ENCODE measurements at regions not wholly inside any gene's neighbourhood (a gene's known extent, or its start where the extent isn't known, plus 50 kb on each side); places are given as distances from the start of the nearest gene placed in this dataset.

- no peak overlapping the region for H2BK120ac ChIP-seq (ENCODE audit: low read depth, low read length)
Observed at GRCh38 chr14:42335918-42336317, 729.2 kb downstream of the LRFN5 start.

DNA sequence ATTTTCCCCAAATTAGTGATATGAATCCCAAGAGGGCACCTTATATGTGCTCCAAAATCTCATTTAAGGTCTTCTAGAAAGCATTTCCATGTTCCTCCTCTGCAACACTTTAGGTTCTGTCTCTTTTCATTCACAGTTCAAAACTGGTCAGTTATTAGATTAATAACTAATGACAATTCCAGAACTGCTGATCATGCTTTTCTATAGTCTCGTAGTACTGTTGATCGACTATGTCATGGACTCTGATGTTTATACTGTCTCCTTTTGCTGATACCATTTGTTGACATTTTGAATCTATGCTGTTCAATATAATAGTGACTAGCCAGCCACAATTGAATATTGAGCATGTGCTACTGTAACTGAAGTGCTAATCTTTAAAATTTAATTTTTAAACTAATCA is 728.3 kb downstream of the LRFN5 start:
- no peak overlapping the region for H3K9ac ChIP-seq (ENCODE audit: low read length)
- H3K4me3 ChIP-seq (ENCODE audit: low read length), result no peak overlapping the region
- no peaks in the 10 kb centered on the region for H3K36me3 ChIP-seq (ENCODE audit: control insufficient read depth, insufficient read depth, low read length)
- DNase-seq, result no peak
- H3K27ac ChIP-seq (ENCODE audit: low read depth, low read length), result no peak overlapping the region
- no peaks in the 10 kb centered on the region for H3K4me1 ChIP-seq (ENCODE audit: control insufficient read depth, low read depth, low read length)
- H3K56ac ChIP-seq (ENCODE audit: low read length), result no peak overlapping the region
- no peak overlapping the region for H2BK5ac ChIP-seq (ENCODE audit: low read length)
- no CpG with 5 or more reads among the region's 2 CpGs for WGBS (ENCODE audit: extremely low coverage, insufficient coverage, low lambda C conversion rate)
- H2AK5ac ChIP-seq (ENCODE audit: low read length), result no peak overlapping the region
- no peak overlapping the region for H3K18ac ChIP-seq (ENCODE audit: low read length)
- H4K8ac ChIP-seq (ENCODE audit: low read depth, low read length), result no peak overlapping the region
- H3K27me3 ChIP-seq (ENCODE audit: insufficient read depth, low read length, poor library complexity), result no peaks in the 10 kb centered on the region
- H2BK120ac ChIP-seq (ENCODE audit: low read depth, low read length), result no peak overlapping the region
- H3K23ac ChIP-seq (ENCODE audit: low read length), result no peak overlapping the region
- no peak overlapping the region for H3K4ac ChIP-seq (ENCODE audit: low read depth, low read length)
- no peaks in the 10 kb centered on the region for H3K79me1 ChIP-seq (ENCODE audit: low read length)
- H3K79me2 ChIP-seq (ENCODE audit: control insufficient read depth, insufficient read depth, low read length), result no peaks in the 10 kb centered on the region
- H4K5ac ChIP-seq (ENCODE audit: low read length), result no peak overlapping the region
- no peak overlapping the region for H3K4me2 ChIP-seq (ENCODE audit: low read length)
- H2BK15ac ChIP-seq (replicated peaks; ENCODE audit: low read depth), result no peak overlapping the region

More at GRCh38 chr14:42335918-42336317, 729.2 kb downstream of the LRFN5 start:
- Histone ChIP-seq H3K4me3 (ENCODE audit: low read length) (no peak overlapping the region), H3K79me1 (ENCODE audit: low read length) (no peaks in the 10 kb centered on the region), H3K27me3 (ENCODE audit: insufficient read depth, low read length, poor library complexity) (no peaks in the 10 kb centered on the region), H2BK15ac (replicated peaks; ENCODE audit: low read depth) (no peak overlapping the region), H3K4me2 (ENCODE audit: low read length) (no peak overlapping the region), H3K56ac (ENCODE audit: low read length) (no peak overlapping the region), H3K9ac (ENCODE audit: low read length) (no peak overlapping the region), H3K18ac (ENCODE audit: low read length) (no peak overlapping the region), H3K79me2 (ENCODE audit: control insufficient read depth, insufficient read depth, low read length) (no peaks in the 10 kb centered on the region), H4K5ac (ENCODE audit: low read length) (no peak overlapping the region), H3K4me1 (ENCODE audit: control insufficient read depth, low read depth, low read length) (no peaks in the 10 kb centered on the region), H3K36me3 (ENCODE audit: control insufficient read depth, insufficient read depth, low read length) (no peaks in the 10 kb centered on the region), H2AK5ac (ENCODE audit: low read length) (no peak overlapping the region), H3K4ac (ENCODE audit: low read depth, low read length) (no peak overlapping the region), H4K8ac (ENCODE audit: low read depth, low read length) (no peak overlapping the region), H3K27ac (ENCODE audit: low read depth, low read length) (no peak overlapping the region), H2BK5ac (ENCODE audit: low read length) (no peak overlapping the region), H3K23ac (ENCODE audit: low read length) (no peak overlapping the region)
- DNase-seq, result peak; percentile 85
- no CpG with 5 or more reads among the region's 1 CpG for WGBS (ENCODE audit: extremely low coverage, insufficient coverage, low lambda C conversion rate)

GRCh38 chr14:42323426-42323825 is 716.8 kb downstream of the LRFN5 start:
- Histone ChIP-seq H3K4me1 (ENCODE audit: control insufficient read depth, low read depth, low read length) (no peaks in the 10 kb centered on the region), H2AK5ac (ENCODE audit: low read length) (no peak overlapping the region), H2BK15ac (replicated peaks; ENCODE audit: low read depth) (no peak overlapping the region), H3K56ac (ENCODE audit: low read length) (no peak overlapping the region), H3K4me2 (ENCODE audit: low read length) (no peak overlapping the region), H3K79me2 (ENCODE audit: control insufficient read depth, insufficient read depth, low read length) (no peaks in the 10 kb centered on the region), H3K18ac (ENCODE audit: low read length) (no peak overlapping the region), H3K79me1 (ENCODE audit: low read length) (no peaks in the 10 kb centered on the region), H3K4ac (ENCODE audit: low read depth, low read length) (no peak overlapping the region), H3K9ac (ENCODE audit: low read length) (no peak overlapping the region), H2BK120ac (ENCODE audit: low read depth, low read length) (no peak overlapping the region), H3K23ac (ENCODE audit: low read length) (no peak overlapping the region), H3K27me3 (ENCODE audit: insufficient read depth, low read length, poor library complexity) (no peaks in the 10 kb centered on the region), H3K36me3 (ENCODE audit: control insufficient read depth, insufficient read depth, low read length) (no peaks in the 10 kb centered on the region), H2BK5ac (ENCODE audit: low read length) (no peak overlapping the region), H3K4me3 (ENCODE audit: low read length) (no peak overlapping the region), H4K8ac (ENCODE audit: low read depth, low read length) (no peak overlapping the region), H3K27ac (ENCODE audit: low read depth, low read length) (no peak overlapping the region), H4K5ac (ENCODE audit: low read length) (no peak overlapping the region)
- no peak for DNase-seq
- no CpG with 5 or more reads among the region's 1 CpG for WGBS (ENCODE audit: extremely low coverage, insufficient coverage, low lambda C conversion rate)

- Histone ChIP-seq H3K4me3 (ENCODE audit: low read length) (no peak overlapping the region), H2BK120ac (ENCODE audit: low read depth, low read length) (no peak overlapping the region), H3K36me3 (ENCODE audit: control insufficient read depth, insufficient read depth, low read length) (no peaks in the 10 kb centered on the region), H3K79me1 (ENCODE audit: low read length) (no peaks in the 10 kb centered on the region), H4K5ac (ENCODE audit: low read length) (no peak overlapping the region), H3K4me1 (ENCODE audit: control insufficient read depth, low read depth, low read length) (no peaks in the 10 kb centered on the region), H3K23ac (ENCODE audit: low read length) (no peak overlapping the region), H3K18ac (ENCODE audit: low read length) (no peak overlapping the region), H3K56ac (ENCODE audit: low read length) (no peak overlapping the region), H3K79me2 (ENCODE audit: control insufficient read depth, insufficient read depth, low read length) (no peaks in the 10 kb centered on the region), H3K9ac (ENCODE audit: low read length) (no peak overlapping the region), H3K4me2 (ENCODE audit: low read length) (no peak overlapping the region), H3K27ac (ENCODE audit: low read depth, low read length) (no peak overlapping the region), H3K27me3 (ENCODE audit: insufficient read depth, low read length, poor library complexity) (no peaks in the 10 kb centered on the region), H2BK5ac (ENCODE audit: low read length) (no peak overlapping the region), H4K8ac (ENCODE audit: low read depth, low read length) (no peak overlapping the region), H2AK5ac (ENCODE audit: low read length) (no peak overlapping the region), H2BK15ac (replicated peaks; ENCODE audit: low read depth) (no peak overlapping the region), H3K4ac (ENCODE audit: low read depth, low read length) (no peak overlapping the region)
- WGBS (ENCODE audit: extremely low coverage, insufficient coverage, low lambda C conversion rate), result no CpG with 5 or more reads among the region's 3 CpGs
- no peak for DNase-seq
Observed at GRCh38 chr14:42322531-42323284, 716.0 kb downstream of the LRFN5 start.

- H4K8ac ChIP-seq (ENCODE audit: low read depth, low read length), result no peak overlapping the region
- no peak overlapping the region for H3K27ac ChIP-seq (ENCODE audit: low read depth, low read length)
- H3K56ac ChIP-seq (ENCODE audit: low read length), result no peak overlapping the region
- no peaks in the 10 kb centered on the region for H3K27me3 ChIP-seq (ENCODE audit: insufficient read depth, low read length, poor library complexity)
- H3K9ac ChIP-seq (ENCODE audit: low read length), result no peak overlapping the region
- no peak overlapping the region for H3K18ac ChIP-seq (ENCODE audit: low read length)
- H2BK5ac ChIP-seq (ENCODE audit: low read length), result no peak overlapping the region
- H2BK15ac ChIP-seq (replicated peaks; ENCODE audit: low read depth), result no peak overlapping the region
- no peak overlapping the region for H2AK5ac ChIP-seq (ENCODE audit: low read length)
- no peak overlapping the region for H2BK120ac ChIP-seq (ENCODE audit: low read depth, low read length)
- no peak overlapping the region for H3K4me2 ChIP-seq (ENCODE audit: low read length)
- peak; percentile 64 for DNase-seq
- no peaks in the 10 kb centered on the region for H3K79me1 ChIP-seq (ENCODE audit: low read length)
- no peaks in the 10 kb centered on the region for H3K36me3 ChIP-seq (ENCODE audit: control insufficient read depth, insufficient read depth, low read length)
- no peak overlapping the region for H4K5ac ChIP-seq (ENCODE audit: low read length)
- no peak overlapping the region for H3K23ac ChIP-seq (ENCODE audit: low read length)
- no peaks in the 10 kb centered on the region for H3K79me2 ChIP-seq (ENCODE audit: control insufficient read depth, insufficient read depth, low read length)
- peaks cover 2% of the 10 kb centered on the region for H3K4me1 ChIP-seq (ENCODE audit: control insufficient read depth, low read depth, low read length)
- H3K4ac ChIP-seq (ENCODE audit: low read depth, low read length), result no peak overlapping the region
- no peak overlapping the region for H3K4me3 ChIP-seq (ENCODE audit: low read length)
Observed at GRCh38 chr14:42319996-42320395, 713.3 kb downstream of the LRFN5 start.

DNA sequence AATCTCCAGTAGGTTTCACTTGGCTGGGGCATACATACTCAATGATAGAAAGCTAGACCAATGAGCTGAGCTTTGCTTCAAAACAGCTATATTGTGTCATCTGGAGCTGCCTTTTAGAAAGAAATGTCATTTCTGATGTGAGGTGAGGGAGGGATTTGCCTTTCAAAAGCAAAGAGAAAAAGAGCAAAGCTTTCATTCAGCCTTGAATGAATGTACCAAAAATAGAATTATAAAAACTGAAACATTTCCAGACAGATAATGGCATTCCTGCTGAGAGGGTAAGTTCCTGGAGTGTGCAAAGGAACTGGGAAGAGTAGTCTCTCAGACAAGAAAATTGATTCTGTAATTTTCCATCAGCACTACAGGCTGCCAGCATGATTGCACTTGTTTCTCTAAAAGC is 710.0 kb downstream of the LRFN5 start:
- no peaks in the 10 kb centered on the region for H3K36me3 ChIP-seq (ENCODE audit: control insufficient read depth, insufficient read depth, low read length)
- no peak overlapping the region for H3K18ac ChIP-seq (ENCODE audit: low read length)
- H2AK5ac ChIP-seq (ENCODE audit: low read length), result no peak overlapping the region
- H3K56ac ChIP-seq (ENCODE audit: low read length), result no peak overlapping the region
- H3K79me1 ChIP-seq (ENCODE audit: low read length), result no peaks in the 10 kb centered on the region
- no peak overlapping the region for H4K5ac ChIP-seq (ENCODE audit: low read length)
- DNase-seq, result no peak
- no peak overlapping the region for H2BK5ac ChIP-seq (ENCODE audit: low read length)
- no peak overlapping the region for H3K27ac ChIP-seq (ENCODE audit: low read depth, low read length)
- no peak overlapping the region for H3K23ac ChIP-seq (ENCODE audit: low read length)
- H3K79me2 ChIP-seq (ENCODE audit: control insufficient read depth, insufficient read depth, low read length), result no peaks in the 10 kb centered on the region
- no peak overlapping the region for H3K4ac ChIP-seq (ENCODE audit: low read depth, low read length)
- H3K4me1 ChIP-seq (ENCODE audit: control insufficient read depth, low read depth, low read length), result peaks cover 2% of the 10 kb centered on the region
- H2BK15ac ChIP-seq (replicated peaks; ENCODE audit: low read depth), result no peak overlapping the region
- no peak overlapping the region for H2BK120ac ChIP-seq (ENCODE audit: low read depth, low read length)
- H3K9ac ChIP-seq (ENCODE audit: low read length), result no peak overlapping the region
- H4K8ac ChIP-seq (ENCODE audit: low read depth, low read length), result no peak overlapping the region
- no peak overlapping the region for H3K4me2 ChIP-seq (ENCODE audit: low read length)
- no peaks in the 10 kb centered on the region for H3K27me3 ChIP-seq (ENCODE audit: insufficient read depth, low read length, poor library complexity)
- no peak overlapping the region for H3K4me3 ChIP-seq (ENCODE audit: low read length)
